Mammary epithelial cell (primary cell): ENCODE measurements at regions not wholly inside any gene's neighbourhood (a gene's known extent, or its start where the extent isn't known, plus 50 kb on each side); places are given as distances from the start of the nearest gene placed in this dataset.

ENCODE experiments used
- CTCF ChIP-seq, 2 donors: IDR thresholded peaks in 1 of 2; conservative IDR thresholded peaks in 1 of 2; 2 replicates each; pipeline ENCODE4 v1.5.1; 2011 to 2012; ENCODE audit warnings: inconsistent platforms in 2 of 2, low read length in 2 of 2, mild to moderate bottlenecking in 2 of 2, control low read depth in 1 of 2, low read depth in 1 of 2; ENCODE audit not compliant: insufficient read depth in 1 of 2; ENCODE audit errors: extremely low read depth in 1 of 2
- EZH2 ChIP-seq: IDR thresholded peaks from 2 replicates; pipeline ENCODE4 v1.6.1; 2012; ENCODE audit warnings: low read length, inconsistent platforms, borderline replicate concordance

GRCh38 chr9:106616026-106616425 is 246.9 kb upstream of the ZNF462 start:
- TF ChIP-seq EZH2 (no peak), CTCF (conservative IDR thresholded peaks at IDR 0.05 in 1 of 2, IDR thresholded peaks at IDR 0.05 in 1 of 2; ENCODE audit: extremely low read depth in 1 of 2, insufficient read depth in 1 of 2, low read depth in 1 of 2, low read length in 2 of 2) (no peak)
